GM23338 (cell line): ENCODE measurements at regions not wholly inside any gene's neighbourhood (a gene's known extent, or its start where the extent isn't known, plus 50 kb on each side); places are given as distances from the start of the nearest gene placed in this dataset.

ENCODE experiments used
- ATAC-seq: fragments of 200-7000 bp; cut with Tn5 transposase; 3 replicates; pipeline ENCODE4 v1.9.1; 2020
- DNase-seq: peaks from one replicate; pipeline ENCODE4 v3.0.0-alpha.2; 2015; ENCODE audit warnings: low spot score
- H2AFZ ChIP-seq: fragments of 200-600 bp; sonication (generic); 2 replicates; pipeline ENCODE4 v1.8.0; 2016; ENCODE audit warnings: antibody characterized with exemption, mild to moderate bottlenecking, moderate library complexity
- H3F3A ChIP-seq: fragments of 200-600 bp; sonication (generic); replicated peaks from 2 replicates; pipeline ENCODE4 v1.8.0; 2017; ENCODE audit warnings: antibody characterized with exemption, mixed run types, low read depth
- H3K27ac ChIP-seq: fragments of 200-600 bp; sonication (generic); 2 replicates; pipeline ENCODE4 v1.6.1; 2016; ENCODE audit warnings: low read depth
- H3K27me3 ChIP-seq: fragments of 200-600 bp; sonication (generic); 2 replicates; pipeline ENCODE4 v1.8.0; 2016; ENCODE audit warnings: mild to moderate bottlenecking, mixed run types, moderate library complexity; ENCODE audit not compliant: insufficient read depth
- H3K36me3 ChIP-seq: fragments of 200-600 bp; sonication (generic); 2 replicates; pipeline ENCODE4 v1.8.0; 2016; ENCODE audit warnings: mild to moderate bottlenecking; ENCODE audit not compliant: insufficient read depth
- H3K4me1 ChIP-seq: fragments of 200-600 bp; sonication (generic); 2 replicates; pipeline ENCODE4 v1.8.0; 2016; ENCODE audit warnings: mild to moderate bottlenecking, moderate library complexity; ENCODE audit not compliant: insufficient read depth
- H3K4me2 ChIP-seq: fragments of 200-600 bp; sonication (generic); 2 replicates; pipeline ENCODE4 v1.7.1; 2017; ENCODE audit warnings: mixed run types
- H3K4me3 ChIP-seq: fragments of 200-600 bp; sonication (generic); 2 replicates; pipeline ENCODE4 v1.6.1; 2016; ENCODE audit warnings: mixed run types
- H3K79me2 ChIP-seq: fragments of 200-600 bp; sonication (generic); replicated peaks from 2 replicates; pipeline ENCODE4 v1.8.0; 2017; ENCODE audit warnings: mild to moderate bottlenecking; ENCODE audit not compliant: insufficient read depth
- H3K9me2 ChIP-seq: fragments of 200-600 bp; sonication (generic); 2 replicates; pipeline ENCODE4 v1.8.0; 2017; ENCODE audit not compliant: insufficient read depth
- H4K20me1 ChIP-seq: fragments of 200-600 bp; sonication (generic); replicated peaks from 2 replicates; pipeline ENCODE4 v1.8.0; 2017; ENCODE audit warnings: mild to moderate bottlenecking; ENCODE audit not compliant: insufficient read depth
- H3K27ac Mint-ChIP-seq: 2 replicates; pipeline ENCODE4 v1.8.0; 2020; ENCODE audit warnings: inconsistent platforms, mild to moderate bottlenecking, moderate library complexity, mixed read lengths
- H3K27me3 Mint-ChIP-seq: 3 replicates; pipeline ENCODE4 v1.8.0; 2022; ENCODE audit warnings: low read depth, mild to moderate bottlenecking, moderate library complexity, mixed read lengths, inconsistent platforms; ENCODE audit not compliant: insufficient read depth, poor library complexity
- H3K36me3 Mint-ChIP-seq: 3 replicates; pipeline ENCODE4 v1.8.0; 2021; ENCODE audit warnings: low read depth, mild to moderate bottlenecking, inconsistent platforms, moderate library complexity, mixed read lengths
- H3K4me1 Mint-ChIP-seq: 3 replicates; pipeline ENCODE4 v1.8.0; 2020; ENCODE audit warnings: mild to moderate bottlenecking, inconsistent platforms, mixed read lengths
- H3K4me3 Mint-ChIP-seq: 3 replicates; pipeline ENCODE4 v1.8.0; 2021; ENCODE audit warnings: moderate library complexity, mild to moderate bottlenecking, inconsistent platforms, mixed read lengths
- H3K9me3 Mint-ChIP-seq: 3 replicates; pipeline ENCODE4 v1.8.0; 2020; ENCODE audit warnings: moderate library complexity, mild to moderate bottlenecking, inconsistent platforms, mixed read lengths
- CREB1 ChIP-seq: fragments of 250-450 bp; sonication (Bioruptor Pico); IDR thresholded peaks from 2 replicates; pipeline ENCODE4 v1.5.0; 2020; ENCODE audit warnings: low read depth, mild to moderate bottlenecking, moderate library complexity
- EZH2 ChIP-seq: fragments of 200-600 bp; sonication (generic); IDR thresholded peaks from one replicate; pipeline ENCODE4 v1.8.0; 2017; ENCODE audit warnings: antibody characterized with exemption, mild to moderate bottlenecking, low read depth; ENCODE audit not compliant: unreplicated experiment
- EZH2phosphoT487 ChIP-seq: fragments of 200-600 bp; sonication (generic); IDR thresholded peaks from one replicate; pipeline ENCODE4 v1.8.1; 2018; ENCODE audit warnings: antibody characterized with exemption; ENCODE audit not compliant: unreplicated experiment
- JUNB ChIP-seq: IDR thresholded peaks from one replicate; pipeline ENCODE4 v1.6.1; 2016; ENCODE audit warnings: antibody characterized with exemption; ENCODE audit not compliant: unreplicated experiment
- REST ChIP-seq: IDR thresholded peaks from one replicate; pipeline ENCODE4 v1.6.1; 2018; ENCODE audit warnings: antibody characterized with exemption; ENCODE audit not compliant: unreplicated experiment
- ZNF114 ChIP-seq: fragments of 250-450 bp; sonication (Bioruptor Pico); IDR thresholded peaks from 2 replicates; pipeline ENCODE4 v1.5.0; 2020; ENCODE audit warnings: mild to moderate bottlenecking, moderate library complexity
- ZNF331 ChIP-seq: fragments of 250-450 bp; sonication (Bioruptor Pico); IDR thresholded peaks from 2 replicates; pipeline ENCODE4 v1.5.0; 2020; ENCODE audit warnings: low read depth, mild to moderate bottlenecking, moderate library complexity
- ZNF462 ChIP-seq: fragments of 250-450 bp; sonication (Bioruptor Pico); IDR thresholded peaks from 2 replicates; pipeline ENCODE4 v1.5.0; 2020; ENCODE audit warnings: mild to moderate bottlenecking, moderate library complexity

GRCh38 chr2:223221139-223221835 lies 169.3 kb downstream of the KCNE4 start (continued):
- no peak for TF ChIP-seq ZNF462 (CRISPR knock-in tag)

- Histone ChIP-seq H3K79me2 (no peaks in the 10 kb centered on the region), H3K36me3 (no peaks in the 10 kb centered on the region), H3F3A (no peaks in the 10 kb centered on the region), H3K4me1 (no peaks in the 10 kb centered on the region), H4K20me1 (no peaks in the 10 kb centered on the region), H3K27ac (no peak overlapping the region), H3K27me3 (no peaks in the 10 kb centered on the region), H3K9me2 (0 out of 2 replicates have a peak, but pooled peaks cover 11% of the 10 kb centered on the region), H2AFZ (no peak overlapping the region), H3K4me2 (no peak overlapping the region), H3K4me3 (no peak overlapping the region)
- DNase-seq, result no peak
- H3K9me3 Mint-ChIP-seq, result no peaks in the 10 kb centered on the region
- H3K4me1 Mint-ChIP-seq, result peaks cover 11% of the 10 kb centered on the region
- TF ChIP-seq EZH2phosphoT487 (no peak), JUNB (no peak), EZH2 (no peak), REST (no peak), ZNF114 (CRISPR knock-in tag) (no peak), ZNF331 (CRISPR knock-in tag) (no peak), CREB1 (CRISPR knock-in tag) (no peak)
- ATAC-seq, result no peak
- H3K4me3 Mint-ChIP-seq, result no peak overlapping the region
- H3K36me3 Mint-ChIP-seq, result no peaks in the 10 kb centered on the region
- H3K27me3 Mint-ChIP-seq, result no peaks in the 10 kb centered on the region
- no peak overlapping the region for H3K27ac Mint-ChIP-seq
Observed at GRCh38 chr2:223222397-223222796, 170.4 kb downstream of the KCNE4 start.
